Keratinocyte (primary cell): ENCODE measurements at regions not wholly inside any gene's neighbourhood (a gene's known extent, or its start where the extent isn't known, plus 50 kb on each side); places are given as distances from the start of the nearest gene placed in this dataset.

Experiments
- DNase-seq: peaks from one replicate; pipeline ENCODE4 v3.0.0-alpha.2; 2011; ENCODE audit warnings: low read depth, missing footprints, low spot score
- FAIRE-seq: peaks from 2 replicates; lab custom pipeline; 2011; peaks lifted over from hg19 to GRCh38; lab: Jason Lieb, UNC
- H2AFZ ChIP-seq: 2 replicates; pipeline ENCODE4 v1.6.0; 2012; ENCODE audit warnings: low read length, control low read depth, inconsistent platforms; ENCODE audit not compliant: control insufficient read depth
- H3K27ac ChIP-seq: 2 replicates; pipeline ENCODE4 v1.5.1; 2011; ENCODE audit warnings: low read length; ENCODE audit not compliant: control insufficient read depth, insufficient read depth
- H3K27me3 ChIP-seq: 3 replicates; pipeline ENCODE4 v1.6.0; 2011; ENCODE audit warnings: low read length; ENCODE audit not compliant: control insufficient read depth, insufficient read depth; ENCODE audit errors: extremely low read depth
- H3K36me3 ChIP-seq, 2 experiments: 2 replicates in 1 of 2; 3 replicates in 1 of 2; pipeline ENCODE4 v1.5.1; 2011; ENCODE audit warnings: low read length in 2 of 2, mild to moderate bottlenecking in 1 of 2; ENCODE audit not compliant: control insufficient read depth in 2 of 2, insufficient read depth in 2 of 2; ENCODE audit errors: extremely low read depth in 1 of 2
- H3K4me1 ChIP-seq: 3 replicates; pipeline ENCODE4 v1.5.1; 2011; ENCODE audit warnings: low read length; ENCODE audit not compliant: control insufficient read depth, insufficient read depth; ENCODE audit errors: extremely low read depth
- H3K4me2 ChIP-seq: 3 replicates; pipeline ENCODE4 v1.6.0; 2011; ENCODE audit warnings: low read depth, low read length; ENCODE audit not compliant: control insufficient read depth, insufficient read depth; ENCODE audit errors: extremely low read depth
- H3K4me3 ChIP-seq, 3 experiments: fragments of 200-600 bp in 1 of 3; sonication (generic) in 1 of 3; 2 replicates in 2 of 3; 3 replicates in 1 of 3; pipeline ENCODE4 v1.5.1; 2011 to 2016; ENCODE audit warnings: low read length in 3 of 3, mild to moderate bottlenecking in 3 of 3, control low read depth in 2 of 3, inconsistent platforms in 1 of 3, low read depth in 1 of 3, mixed read lengths in 1 of 3, mixed run types in 1 of 3, moderate library complexity in 1 of 3; ENCODE audit not compliant: control insufficient read depth in 2 of 3, insufficient read depth in 2 of 3; ENCODE audit errors: extremely low read depth in 1 of 3
- H3K79me2 ChIP-seq: 2 replicates; pipeline ENCODE4 v1.6.0; 2012; ENCODE audit warnings: low read length; ENCODE audit not compliant: control insufficient read depth, insufficient read depth
- H3K9ac ChIP-seq: 3 replicates; pipeline ENCODE4 v1.6.0; 2011; ENCODE audit warnings: low read length; ENCODE audit not compliant: control insufficient read depth, insufficient read depth; ENCODE audit errors: extremely low read depth
- H3K9me1 ChIP-seq: 3 replicates; pipeline ENCODE4 v1.6.0; 2011; ENCODE audit warnings: low read length; ENCODE audit not compliant: control insufficient read depth, insufficient read depth; ENCODE audit errors: extremely low read depth
- H3K9me3 ChIP-seq: 2 replicates; pipeline ENCODE4 v1.5.1; 2012; ENCODE audit warnings: low read depth, low read length; ENCODE audit not compliant: control insufficient read depth
- H4K20me1 ChIP-seq: 3 replicates; pipeline ENCODE4 v1.6.0; 2011; ENCODE audit warnings: low read length; ENCODE audit not compliant: control insufficient read depth, insufficient read depth; ENCODE audit errors: extremely low read depth
- CTCF ChIP-seq, 3 experiments: IDR thresholded peaks in 1 of 3; conservative IDR thresholded peaks in 1 of 3; optimal IDR thresholded peaks in 1 of 3; 2 replicates in 2 of 3; 3 replicates in 1 of 3; pipeline versions ENCODE3 to v1.5.1; 2011; ENCODE audit warnings: low read length in 3 of 3, mild to moderate bottlenecking in 3 of 3, moderate library complexity in 2 of 3, control low read depth in 1 of 3, inconsistent platforms in 1 of 3; ENCODE audit not compliant: insufficient read depth in 2 of 3; ENCODE audit errors: extremely low read depth in 1 of 3
- EZH2 ChIP-seq: IDR thresholded peaks from one replicate; pipeline ENCODE4 v1.6.1; 2012; ENCODE audit warnings: inconsistent platforms, mild to moderate bottlenecking, low read length, moderate library complexity
- dilution Hi-C: fragments of 300-500 bp; cut with MboI; formaldehyde crosslinking; loops from one replicate; pipeline ENCODE4 v1.7.0; 2020; ENCODE audit warnings: low sequenced_read_pairs; ENCODE audit not compliant: extremely low pct_ligation_motif_present

GRCh38 chr13:19020988-19021387 is 160.6 kb downstream of the TUBA3C start:
- H3K4me3 ChIP-seq: no peak overlapping the region
- peaks cover 2% of the 10 kb centered on the region for H3K9me3 ChIP-seq
- H3K27ac ChIP-seq: no peak overlapping the region
- H3K4me1 ChIP-seq: no peaks in the 10 kb centered on the region
- H3K79me2 ChIP-seq: no peaks in the 10 kb centered on the region
- no peak overlapping the region for H3K9ac ChIP-seq
- H3K4me2 ChIP-seq: no peak overlapping the region
- no peak for TF ChIP-seq CTCF (optimal IDR thresholded peaks at IDR 0.05 in 1 of 3, IDR thresholded peaks at IDR 0.05 in 1 of 3, conservative IDR thresholded peaks at IDR 0.05 in 1 of 3; ENCODE audit: extremely low read depth in 1 of 3, insufficient read depth in 2 of 3, low read length in 3 of 3)
- no peak for TF ChIP-seq EZH2
- FAIRE-seq: no peak
- H3K27me3 ChIP-seq: no peaks in the 10 kb centered on the region
- no peaks in the 10 kb centered on the region for H3K9me1 ChIP-seq
- dilution Hi-C loops: no loop called here
- no peaks in the 10 kb centered on the region for H4K20me1 ChIP-seq
- no peak for DNase-seq
- no peaks in the 10 kb centered on the region for H3K36me3 ChIP-seq
- H2AFZ ChIP-seq: no peak overlapping the region

- Histone ChIP-seq H3K9ac (no peak overlapping the region), H3K9me3 (no peaks in the 10 kb centered on the region), H2AFZ (no peak overlapping the region), H3K27ac (no peak overlapping the region), H3K4me1 (no peaks in the 10 kb centered on the region), H3K27me3 (no peaks in the 10 kb centered on the region), H3K79me2 (no peaks in the 10 kb centered on the region), H3K36me3 (no peaks in the 10 kb centered on the region), H3K4me2 (no peak overlapping the region), H3K9me1 (no peaks in the 10 kb centered on the region), H4K20me1 (no peaks in the 10 kb centered on the region), H3K4me3 (no peak overlapping the region)
- FAIRE-seq (no peak), DNase-seq (no peak)
- dilution Hi-C loops: no loop called here
- TF ChIP-seq EZH2 (no peak), CTCF (optimal IDR thresholded peaks at IDR 0.05 in 1 of 3, IDR thresholded peaks at IDR 0.05 in 1 of 3, conservative IDR thresholded peaks at IDR 0.05 in 1 of 3; ENCODE audit: extremely low read depth in 1 of 3, insufficient read depth in 2 of 3, low read length in 3 of 3) (no peak)
Measured at GRCh38 chr13:18998389-18998788, 183.2 kb downstream of the TUBA3C start.
